Neural cell (in vitro differentiated cells): ENCODE measurements at regions not wholly inside any gene's neighbourhood (a gene's known extent, or its start where the extent isn't known, plus 50 kb on each side); places are given as distances from the start of the nearest gene placed in this dataset.

Experiments used
- H2AFZ ChIP-seq: fragments of 200-600, 300-800 bp; sonication (generic), shearing (Covaris generic); 2 replicates; pipeline ENCODE4 v1.6.0; 2014; ENCODE audit warnings: low read depth, mild to moderate bottlenecking, antibody characterized with exemption, low read length, moderate library complexity
- H3F3A ChIP-seq: fragments of 200-600 bp; shearing (Covaris generic); 2 replicates; pipeline ENCODE4 v1.6.1; 2016; ENCODE audit warnings: mild to moderate bottlenecking, moderate library complexity, mixed read lengths, antibody characterized with exemption, low read length; ENCODE audit not compliant: insufficient read depth, poor library complexity, severe bottlenecking
- H3K27ac ChIP-seq: fragments of 200-600, 300-800 bp; sonication (generic), shearing (Covaris generic); 2 replicates; pipeline ENCODE4 v1.5.1; 2014; ENCODE audit warnings: mild to moderate bottlenecking, low read length, moderate library complexity
- H3K27me3 ChIP-seq: fragments of 300-800, 200-600 bp; sonication (generic), shearing (Covaris generic); 2 replicates; pipeline ENCODE4 v1.6.0; 2014; ENCODE audit warnings: mild to moderate bottlenecking, low read depth, low read length, moderate library complexity; ENCODE audit not compliant: insufficient read depth
- H3K36me3 ChIP-seq: fragments of 300-800, 200-600 bp; sonication (generic), shearing (Covaris generic); 2 replicates; pipeline ENCODE4 v1.5.1; 2014; ENCODE audit warnings: mild to moderate bottlenecking, antibody characterized with exemption, low read length, moderate library complexity; ENCODE audit not compliant: insufficient read depth
- H3K4me2 ChIP-seq: fragments of 300-800, 200-600 bp; sonication (generic), shearing (Covaris generic); 2 replicates; pipeline ENCODE4 v1.6.0; 2014; ENCODE audit warnings: mild to moderate bottlenecking, low read length
- H3K4me3 ChIP-seq: fragments of 300-800, 200-600 bp; sonication (generic), shearing (Covaris generic); 2 replicates; pipeline ENCODE4 v1.5.1; 2014; ENCODE audit warnings: mild to moderate bottlenecking, low read length, moderate library complexity
- H3K79me2 ChIP-seq: fragments of 200-600 bp; shearing (Covaris generic); replicated peaks from 2 replicates; pipeline ENCODE4 v1.6.0; 2014; ENCODE audit warnings: mild to moderate bottlenecking, low read length, moderate library complexity; ENCODE audit not compliant: insufficient read depth
- H3K9ac ChIP-seq: fragments of 300-800, 200-600 bp; sonication (generic), shearing (Covaris generic); 2 replicates; pipeline ENCODE4 v1.6.1; 2016; ENCODE audit warnings: mild to moderate bottlenecking, low read length, mixed read lengths
- H3K9me2 ChIP-seq: fragments of 200-600 bp; shearing (Covaris generic); 2 replicates; pipeline ENCODE4 v1.6.1; 2016; ENCODE audit warnings: mild to moderate bottlenecking, low read length, mixed read lengths; ENCODE audit not compliant: insufficient read depth
- H3K9me3 ChIP-seq: fragments of 200-600, 300-800 bp; sonication (generic), shearing (Covaris generic); 2 replicates; pipeline ENCODE4 v1.6.1; 2016; ENCODE audit warnings: mild to moderate bottlenecking, mixed run types, low read length, moderate library complexity, mixed read lengths
- H4K20me1 ChIP-seq: fragments of 200-600 bp; shearing (Covaris generic); 2 replicates; pipeline ENCODE4 v1.6.1; 2016; ENCODE audit warnings: mild to moderate bottlenecking, mixed run types; ENCODE audit not compliant: insufficient read depth
- EP300 ChIP-seq: fragments of 450-650 bp; conservative IDR thresholded peaks from 2 replicates; pipeline ENCODE4 v1.6.1; 2014; ENCODE audit warnings: antibody characterized with exemption, mild to moderate bottlenecking, moderate library complexity; ENCODE audit not compliant: poor library complexity, severe bottlenecking
- MXI1 ChIP-seq: fragments of 450-650 bp; conservative IDR thresholded peaks from 2 replicates; pipeline ENCODE4 v1.6.1; 2014; ENCODE audit warnings: antibody characterized with exemption, mild to moderate bottlenecking; ENCODE audit not compliant: poor library complexity, severe bottlenecking
- SMC3 ChIP-seq: fragments of 450-650 bp; conservative IDR thresholded peaks from 2 replicates; pipeline ENCODE4 v1.6.1; 2014; ENCODE audit warnings: antibody characterized with exemption, mild to moderate bottlenecking, moderate library complexity; ENCODE audit not compliant: poor library complexity
- TF ChIP-seq, protein P1 (sequence below): fragments of 450-650 bp; IDR thresholded peaks from 2 replicates; pipeline ENCODE4 v1.5.1; 2014; ENCODE audit warnings: antibody characterized with exemption, mild to moderate bottlenecking, moderate library complexity; ENCODE audit not compliant: poor library complexity, severe bottlenecking

DNA sequence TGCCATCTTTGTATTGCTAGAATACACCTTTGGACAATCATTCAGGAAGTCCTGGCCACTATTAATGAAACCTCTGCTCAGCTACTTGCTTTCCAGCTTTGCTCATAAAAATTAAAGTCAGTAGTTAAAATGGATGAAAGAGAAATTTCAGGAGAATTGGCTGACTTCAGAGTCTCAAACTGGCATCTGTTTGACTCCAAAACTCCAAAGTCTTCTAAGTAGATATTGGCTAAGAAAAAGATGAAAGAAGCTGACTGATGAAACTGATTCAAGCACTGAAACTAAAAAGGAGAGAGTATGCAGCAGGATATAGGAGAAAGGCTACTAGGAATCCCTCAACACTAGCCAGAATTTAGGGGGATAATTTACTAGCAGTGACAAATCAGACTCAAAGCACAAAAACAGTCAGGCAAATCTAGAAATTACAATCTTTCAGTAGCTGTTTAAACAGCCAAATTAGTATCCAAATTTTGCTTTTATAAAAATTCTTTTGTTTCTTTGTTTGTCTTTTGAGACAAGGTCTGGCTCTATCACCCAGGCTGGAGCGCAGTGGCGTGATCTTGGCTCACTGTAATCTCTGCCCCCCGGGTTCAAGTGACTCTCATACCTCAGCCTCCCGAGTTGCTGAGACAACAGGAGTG is 52.1 kb upstream of the DTNA start:
- Histone ChIP-seq H3K9me2 (no peaks in the 10 kb centered on the region), H3K79me2 (no peaks in the 10 kb centered on the region), H3K36me3 (no peaks in the 10 kb centered on the region), H3K27me3 (peaks cover 2% of the 10 kb centered on the region), H3K27ac (no peak overlapping the region), H2AFZ (no peak overlapping the region), H3K4me3 (no peak overlapping the region), H3K9ac (no peak overlapping the region), H3F3A (no peaks in the 10 kb centered on the region), H3K9me3 (no peaks in the 10 kb centered on the region), H3K4me2 (no peak overlapping the region), H4K20me1 (no peaks in the 10 kb centered on the region)
- TF ChIP-seq, protein P1, sequence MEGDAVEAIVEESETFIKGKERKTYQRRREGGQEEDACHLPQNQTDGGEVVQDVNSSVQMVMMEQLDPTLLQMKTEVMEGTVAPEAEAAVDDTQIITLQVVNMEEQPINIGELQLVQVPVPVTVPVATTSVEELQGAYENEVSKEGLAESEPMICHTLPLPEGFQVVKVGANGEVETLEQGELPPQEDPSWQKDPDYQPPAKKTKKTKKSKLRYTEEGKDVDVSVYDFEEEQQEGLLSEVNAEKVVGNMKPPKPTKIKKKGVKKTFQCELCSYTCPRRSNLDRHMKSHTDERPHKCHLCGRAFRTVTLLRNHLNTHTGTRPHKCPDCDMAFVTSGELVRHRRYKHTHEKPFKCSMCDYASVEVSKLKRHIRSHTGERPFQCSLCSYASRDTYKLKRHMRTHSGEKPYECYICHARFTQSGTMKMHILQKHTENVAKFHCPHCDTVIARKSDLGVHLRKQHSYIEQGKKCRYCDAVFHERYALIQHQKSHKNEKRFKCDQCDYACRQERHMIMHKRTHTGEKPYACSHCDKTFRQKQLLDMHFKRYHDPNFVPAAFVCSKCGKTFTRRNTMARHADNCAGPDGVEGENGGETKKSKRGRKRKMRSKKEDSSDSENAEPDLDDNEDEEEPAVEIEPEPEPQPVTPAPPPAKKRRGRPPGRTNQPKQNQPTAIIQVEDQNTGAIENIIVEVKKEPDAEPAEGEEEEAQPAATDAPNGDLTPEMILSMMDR, result no peak
- TF ChIP-seq SMC3, result no peak

DNA sequence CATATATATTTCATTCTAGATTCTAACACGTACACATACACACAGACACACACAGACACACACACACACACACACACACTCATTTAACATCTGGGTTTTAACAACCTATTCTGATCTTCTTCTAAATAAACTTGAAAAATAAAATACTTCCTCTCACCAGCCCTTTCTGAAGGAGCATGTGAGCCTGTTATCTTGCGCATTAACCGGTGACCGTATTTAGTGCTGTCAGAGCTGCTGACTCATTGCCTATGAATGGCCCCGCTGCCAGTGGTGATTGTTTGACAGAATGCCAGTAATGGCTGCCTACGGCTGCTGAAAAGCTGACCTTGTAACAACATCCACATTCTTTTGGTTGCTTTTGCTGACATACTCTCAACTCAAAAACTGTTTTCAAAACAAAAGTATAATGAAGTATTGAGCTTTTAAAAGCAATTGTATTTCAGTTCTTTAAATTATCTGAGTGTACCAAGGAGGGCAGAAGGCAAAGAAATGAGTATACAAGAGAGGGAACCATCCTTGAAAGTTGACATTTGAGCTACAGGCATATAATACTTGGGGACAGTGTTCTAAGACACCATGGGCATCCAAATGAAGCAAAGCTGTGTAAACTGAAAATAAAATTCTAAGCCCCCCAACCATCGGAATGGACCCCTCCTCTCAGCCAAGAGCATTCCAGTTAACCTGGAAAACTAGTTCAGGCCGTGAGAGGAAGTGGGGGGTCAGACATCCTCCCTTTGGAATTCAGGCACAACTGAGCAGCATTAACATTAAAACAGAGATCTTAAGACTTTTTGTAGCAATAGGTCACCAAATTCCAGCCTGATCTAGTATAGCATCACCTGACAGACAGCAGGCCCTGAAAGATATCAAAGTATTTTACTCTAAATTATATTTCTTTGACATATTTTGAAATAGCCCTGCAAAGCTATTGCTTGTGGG is 50.2 kb upstream of the DTNA start:
- Histone ChIP-seq H3K27me3 (peaks cover 2% of the 10 kb centered on the region), H4K20me1 (no peaks in the 10 kb centered on the region), H3K36me3 (no peaks in the 10 kb centered on the region), H3K9me2 (no peaks in the 10 kb centered on the region), H3K9me3 (no peaks in the 10 kb centered on the region), H2AFZ (no peak overlapping the region), H3K79me2 (no peaks in the 10 kb centered on the region), H3K27ac (no peak overlapping the region), H3K4me2 (no peak overlapping the region), H3F3A (no peaks in the 10 kb centered on the region), H3K4me3 (no peak overlapping the region), H3K9ac (no peak overlapping the region)
- TF ChIP-seq EP300, result peak; percentile 41
- TF ChIP-seq, protein P1, result no peak
- TF ChIP-seq MXI1, result peak; percentile 21
